ENCODE measurements at regions not wholly inside any gene's neighbourhood (a gene's known extent, or its start where the extent isn't known, plus 50 kb on each side); places are given as distances from the start of the nearest gene placed in this dataset.
"Not testable (repeated sequence)": the region's sequence is repeated elsewhere in the genome, so short reads cannot be mapped to it uniquely, and the experiment has no call there.

DNA sequence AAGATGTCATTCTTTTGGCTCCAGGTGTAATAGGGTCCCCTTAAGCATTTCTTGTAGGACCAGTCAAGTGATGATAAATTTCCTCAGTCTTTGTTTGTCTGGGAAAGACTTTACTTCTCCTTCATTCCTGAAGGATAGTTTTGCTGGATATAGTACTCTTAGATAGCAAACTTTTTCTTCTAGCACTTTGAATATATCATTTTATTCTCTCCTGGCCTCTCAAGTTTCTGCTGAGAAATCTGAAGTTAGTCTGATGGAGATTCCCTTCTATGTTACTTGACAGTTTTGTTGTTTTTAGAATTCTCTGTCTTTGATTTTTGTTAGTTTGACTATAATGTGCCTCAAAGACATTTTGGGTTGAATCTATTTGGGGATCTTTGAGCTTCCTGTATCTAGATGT is 181.2 kb upstream of the HES1 start:
- no peak overlapping the region for H3K27ac ChIP-seq (ENCODE audit: low read depth, low read length)
- H3K27me3 ChIP-seq (ENCODE audit: control insufficient read depth, insufficient read depth, low read length), result no peaks in the 10 kb centered on the region
- H3K4me3 ChIP-seq (ENCODE audit: low read depth, low read length), result no peak overlapping the region
- peaks cover 7% of the 10 kb centered on the region for H3K4me1 ChIP-seq (ENCODE audit: control insufficient read depth, insufficient read depth, low read length)
- DNase-seq (ENCODE audit: low read depth in 4 of 6, low spot score in 6 of 6), result no peak
- peaks cover 5% of the 10 kb centered on the region for H3K9me3 ChIP-seq (ENCODE audit: control insufficient read depth, insufficient read depth, low read length)
- no peaks in the 10 kb centered on the region for H3K36me3 ChIP-seq (ENCODE audit: control insufficient read depth, insufficient read depth, low read length)

GRCh38 chr3:193955719-193956118 is 180.2 kb upstream of the HES1 start:
- 97% methylated on average over 7 of the region's 7 CpGs for WGBS (ENCODE audit: insufficient coverage)
- peaks cover 5% of the 10 kb centered on the region for H3K9me3 ChIP-seq (ENCODE audit: control insufficient read depth, insufficient read depth, low read length)
- DNase-seq (ENCODE audit: low read depth in 4 of 6, low spot score in 6 of 6), result no peak
- no peak overlapping the region for H3K27ac ChIP-seq (ENCODE audit: low read depth, low read length)
- no peaks in the 10 kb centered on the region for H3K27me3 ChIP-seq (ENCODE audit: control insufficient read depth, insufficient read depth, low read length)
- H3K36me3 ChIP-seq (ENCODE audit: control insufficient read depth, insufficient read depth, low read length), result no peaks in the 10 kb centered on the region
- peaks cover 15% of the 10 kb centered on the region for H3K4me1 ChIP-seq (ENCODE audit: control insufficient read depth, insufficient read depth, low read length)
- H3K4me3 ChIP-seq (ENCODE audit: low read depth, low read length), result no peak overlapping the region

- Histone ChIP-seq H3K27ac (ENCODE audit: low read depth, low read length) (peak overlapping the region; percentile 88), H3K4me1 (ENCODE audit: control insufficient read depth, insufficient read depth, low read length) (peaks cover 19% of the 10 kb centered on the region)
- DNase-seq (ENCODE audit: low read depth in 4 of 6, low spot score in 6 of 6), result no peak
Observed at GRCh38 chr3:193959861-193960260, 176.1 kb upstream of the HES1 start.

DNA sequence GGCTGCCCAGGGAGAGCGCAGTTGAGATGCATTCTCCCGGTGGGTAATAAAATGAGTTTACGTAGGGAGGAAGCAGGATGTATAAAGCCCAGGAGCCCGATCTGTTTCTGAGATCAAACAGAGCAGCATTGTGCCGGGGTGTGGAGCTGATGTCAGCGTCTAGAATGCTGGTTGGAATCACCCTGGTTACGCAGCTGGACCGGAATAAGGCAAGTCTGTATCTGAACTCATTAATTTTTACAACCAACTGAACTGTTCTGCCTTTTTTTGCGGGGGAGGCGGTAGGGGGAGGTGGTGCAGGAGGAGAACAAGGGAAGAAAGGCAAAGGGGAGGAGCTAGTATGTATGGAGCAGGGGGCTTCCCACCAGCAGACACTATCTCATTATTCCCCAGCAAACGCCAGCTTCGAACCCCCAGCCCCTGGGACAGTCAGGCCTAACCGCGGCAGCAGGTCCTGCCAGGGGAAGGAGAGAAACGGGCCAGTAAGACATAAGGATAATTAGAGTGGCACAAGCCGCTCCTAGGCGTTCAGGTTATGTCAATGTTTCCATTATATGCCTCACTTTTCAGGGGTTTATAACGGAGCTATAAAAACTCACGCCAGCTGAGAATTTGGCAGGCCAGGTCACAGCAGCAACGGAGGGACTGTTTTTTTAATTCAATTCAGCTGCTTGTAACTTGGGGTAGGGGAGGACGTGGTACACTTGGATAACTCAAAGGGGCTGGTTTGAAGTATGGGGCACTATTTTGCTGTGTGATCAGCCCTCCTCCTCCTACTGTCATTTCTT is 175.3 kb upstream of the HES1 start:
- H3K27ac ChIP-seq (ENCODE audit: low read depth, low read length), result peak overlapping the region; percentile 88
- H3K27me3 ChIP-seq (ENCODE audit: control insufficient read depth, insufficient read depth, low read length), result no peaks in the 10 kb centered on the region
- no peaks in the 10 kb centered on the region for H3K9me3 ChIP-seq (ENCODE audit: control insufficient read depth, insufficient read depth, low read length)
- WGBS (ENCODE audit: insufficient coverage), result 8% methylated on average over 14 of the region's 21 CpGs
- H3K36me3 ChIP-seq (ENCODE audit: control insufficient read depth, insufficient read depth, low read length), result no peaks in the 10 kb centered on the region
- H3K4me3 ChIP-seq (ENCODE audit: low read depth, low read length), result no peak overlapping the region
- peak in 5 of 6 donors; percentile 71 to 93 (median 82) for DNase-seq (ENCODE audit: low read depth in 4 of 6, low spot score in 6 of 6)
- peaks cover 19% of the 10 kb centered on the region for H3K4me1 ChIP-seq (ENCODE audit: control insufficient read depth, insufficient read depth, low read length)

More at GRCh38 chr3:193959861-193960260, 176.1 kb upstream of the HES1 start:
- Histone ChIP-seq H3K4me3 (ENCODE audit: low read depth, low read length) (no peak overlapping the region), H3K9me3 (ENCODE audit: control insufficient read depth, insufficient read depth, low read length) (peaks cover 1% of the 10 kb centered on the region), H3K27me3 (ENCODE audit: control insufficient read depth, insufficient read depth, low read length) (no peaks in the 10 kb centered on the region), H3K36me3 (ENCODE audit: control insufficient read depth, insufficient read depth, low read length) (no peaks in the 10 kb centered on the region)

DNA sequence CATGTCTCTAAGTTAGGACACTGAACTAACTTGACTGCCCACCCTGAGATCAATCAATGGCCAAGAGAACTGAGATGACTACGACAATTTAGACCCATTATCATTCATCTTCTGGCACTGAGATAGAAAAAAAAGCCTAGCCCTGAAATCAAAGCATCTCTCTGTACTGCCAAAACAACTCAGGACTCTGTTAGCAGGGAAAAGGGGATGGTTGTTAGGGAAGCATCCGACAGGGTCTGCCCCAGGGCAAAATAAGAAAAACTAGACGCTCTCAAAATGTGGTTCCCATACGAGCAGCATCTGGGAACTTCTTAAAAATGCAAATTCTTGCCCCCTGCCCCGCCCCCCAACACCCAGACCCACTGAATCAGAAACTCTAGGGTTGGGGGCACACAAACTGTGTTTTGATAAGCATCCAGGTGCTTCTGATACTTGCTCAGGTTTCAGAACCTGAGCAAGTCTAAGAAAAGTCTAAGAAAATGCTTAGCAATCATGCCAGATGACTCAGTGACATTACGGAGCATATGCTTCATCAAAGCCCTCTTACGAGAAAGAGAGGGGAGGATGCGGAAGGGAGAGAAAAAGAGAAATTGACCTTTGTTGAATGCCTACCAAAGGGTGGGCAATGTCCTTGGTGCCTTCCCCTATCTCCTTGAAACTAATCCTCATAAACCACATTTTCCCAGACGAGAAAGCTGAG is 172.8 kb upstream of the HES1 start:
- no peak overlapping the region for H3K27ac ChIP-seq (ENCODE audit: low read depth, low read length)
- DNase-seq (ENCODE audit: low read depth in 4 of 6, low spot score in 6 of 6), result peak in 1 of 6 donors; percentile 57
- WGBS (ENCODE audit: insufficient coverage), result 80% methylated on average over 4 of the region's 9 CpGs
- H3K4me1 ChIP-seq (ENCODE audit: control insufficient read depth, insufficient read depth, low read length), result peaks cover 17% of the 10 kb centered on the region
- no peak overlapping the region for H3K4me3 ChIP-seq (ENCODE audit: low read depth, low read length)
- H3K9me3 ChIP-seq (ENCODE audit: control insufficient read depth, insufficient read depth, low read length), result no peaks in the 10 kb centered on the region
- no peaks in the 10 kb centered on the region for H3K36me3 ChIP-seq (ENCODE audit: control insufficient read depth, insufficient read depth, low read length)
- no peaks in the 10 kb centered on the region for H3K27me3 ChIP-seq (ENCODE audit: control insufficient read depth, insufficient read depth, low read length)

DNA sequence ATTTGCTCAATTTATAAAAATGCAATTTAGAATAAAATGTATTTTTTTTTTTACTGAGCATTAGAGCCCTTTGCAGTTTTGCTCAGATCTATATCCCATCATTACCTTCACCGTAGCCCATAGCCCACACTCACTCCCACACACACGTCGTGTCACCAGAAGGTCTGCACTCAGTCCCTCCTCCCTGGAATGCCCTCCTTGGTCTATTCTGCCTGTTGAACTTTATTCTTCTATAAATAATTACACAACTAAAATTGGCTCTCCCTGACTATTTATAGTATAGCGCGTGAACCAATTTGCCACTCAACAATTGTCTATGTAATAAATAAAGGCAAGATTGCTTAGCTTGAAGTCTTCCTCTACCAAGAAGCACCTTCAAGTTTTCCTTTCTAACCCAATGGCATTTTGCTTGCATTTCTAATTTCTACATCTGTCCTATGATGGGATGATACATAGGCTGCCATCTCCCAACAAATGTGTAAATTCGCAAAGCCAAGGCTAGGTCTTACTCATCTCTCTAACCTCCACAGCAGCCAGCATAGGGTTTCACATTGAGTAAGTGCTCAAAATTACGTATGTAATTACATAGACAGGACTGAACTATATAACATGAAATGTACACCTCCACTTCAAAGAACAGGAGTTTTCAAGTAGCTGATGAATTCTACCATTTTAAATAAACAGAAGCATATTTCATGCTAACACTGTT is 172.0 kb upstream of the HES1 start:
- Histone ChIP-seq H3K4me1 (ENCODE audit: control insufficient read depth, insufficient read depth, low read length) (peaks cover 13% of the 10 kb centered on the region), H3K4me3 (ENCODE audit: low read depth, low read length) (no peak overlapping the region), H3K36me3 (ENCODE audit: control insufficient read depth, insufficient read depth, low read length) (no peaks in the 10 kb centered on the region), H3K27me3 (ENCODE audit: control insufficient read depth, insufficient read depth, low read length) (no peaks in the 10 kb centered on the region), H3K9me3 (ENCODE audit: control insufficient read depth, insufficient read depth, low read length) (no peaks in the 10 kb centered on the region), H3K27ac (ENCODE audit: low read depth, low read length) (no peak overlapping the region)
- 100% methylated on average over 2 of the region's 7 CpGs for WGBS (ENCODE audit: insufficient coverage)
- DNase-seq (ENCODE audit: low read depth in 4 of 6, low spot score in 6 of 6), result no peak

DNA sequence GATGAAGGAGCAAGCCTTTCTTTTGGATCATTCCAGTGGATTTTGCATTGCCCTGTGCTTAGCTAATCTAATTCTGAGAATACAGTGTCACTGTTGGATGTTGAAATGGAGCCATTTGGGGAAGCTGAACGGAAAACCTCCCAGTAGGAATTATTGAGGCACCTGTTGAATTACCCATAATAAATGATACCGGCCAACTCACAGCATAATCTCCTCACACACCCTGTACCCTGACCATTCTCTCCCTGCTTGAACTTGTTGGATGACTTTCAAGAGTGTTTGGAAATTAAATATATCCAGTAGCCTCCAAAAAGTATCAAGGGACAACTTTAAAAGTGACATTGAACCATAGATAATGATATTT is 171.4 kb upstream of the HES1 start:
- H3K27ac ChIP-seq (ENCODE audit: low read depth, low read length), result no peak overlapping the region
- no peaks in the 10 kb centered on the region for H3K9me3 ChIP-seq (ENCODE audit: control insufficient read depth, insufficient read depth, low read length)
- no peak overlapping the region for H3K4me3 ChIP-seq (ENCODE audit: low read depth, low read length)
- H3K4me1 ChIP-seq (ENCODE audit: control insufficient read depth, insufficient read depth, low read length), result peaks cover 13% of the 10 kb centered on the region
- WGBS (ENCODE audit: insufficient coverage), result no CpG with 5 or more reads among the region's 2 CpGs
- H3K36me3 ChIP-seq (ENCODE audit: control insufficient read depth, insufficient read depth, low read length), result no peaks in the 10 kb centered on the region
- DNase-seq (ENCODE audit: low read depth in 4 of 6, low spot score in 6 of 6), result no peak
- no peaks in the 10 kb centered on the region for H3K27me3 ChIP-seq (ENCODE audit: control insufficient read depth, insufficient read depth, low read length)

- H3K27ac ChIP-seq (ENCODE audit: low read depth, low read length), result no peak overlapping the region
- H3K9me3 ChIP-seq (ENCODE audit: control insufficient read depth, insufficient read depth, low read length), result no peaks in the 10 kb centered on the region
- 100% methylated on average over 3 of the region's 5 CpGs for WGBS (ENCODE audit: insufficient coverage)
- H3K4me3 ChIP-seq (ENCODE audit: low read depth, low read length), result no peak overlapping the region
- H3K36me3 ChIP-seq (ENCODE audit: control insufficient read depth, insufficient read depth, low read length), result no peaks in the 10 kb centered on the region
- peaks cover 7% of the 10 kb centered on the region for H3K4me1 ChIP-seq (ENCODE audit: control insufficient read depth, insufficient read depth, low read length)
- DNase-seq (ENCODE audit: low read depth in 4 of 6, low spot score in 6 of 6), result no peak
- H3K27me3 ChIP-seq (ENCODE audit: control insufficient read depth, insufficient read depth, low read length), result no peaks in the 10 kb centered on the region
Observed at GRCh38 chr3:193968380-193968974, 167.5 kb upstream of the HES1 start.

DNA sequence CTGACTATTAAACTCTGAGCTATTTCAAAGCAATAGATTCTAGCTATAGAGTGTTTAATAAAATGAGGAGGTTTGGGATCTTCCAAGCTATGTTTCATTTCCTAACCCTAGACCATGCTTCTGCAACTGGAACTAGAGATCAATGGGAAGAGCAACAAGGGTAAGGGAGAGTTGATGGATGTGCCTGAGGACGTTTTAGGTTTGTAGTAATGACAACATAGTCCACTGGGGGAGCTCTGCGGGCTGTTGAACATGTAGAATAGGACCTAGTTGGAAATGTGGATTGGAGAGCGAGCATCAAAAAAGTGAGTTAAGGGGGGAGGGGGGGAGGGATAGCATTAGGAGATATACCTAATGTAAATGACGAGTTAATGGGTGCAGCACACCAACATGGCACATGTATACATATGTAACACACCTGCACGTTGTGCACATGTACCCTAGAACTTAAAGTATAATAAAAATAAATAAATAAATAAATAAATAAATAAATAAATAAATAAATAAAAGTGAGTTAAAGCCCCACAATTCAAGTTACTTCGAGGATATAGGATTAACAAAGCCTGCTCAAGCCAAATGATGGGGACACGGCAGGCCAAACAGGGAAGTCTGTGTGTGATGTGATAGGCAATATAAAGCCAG is 165.7 kb upstream of the HES1 start:
- H3K4me3 ChIP-seq (ENCODE audit: low read depth, low read length); H3K9me3 ChIP-seq (ENCODE audit: control insufficient read depth, insufficient read depth, low read length); H3K27me3 ChIP-seq (ENCODE audit: control insufficient read depth, insufficient read depth, low read length); H3K27ac ChIP-seq (ENCODE audit: low read depth, low read length); H3K36me3 ChIP-seq (ENCODE audit: control insufficient read depth, insufficient read depth, low read length): not testable (repeated sequence)
- DNase-seq (ENCODE audit: low read depth in 4 of 6, low spot score in 6 of 6), result peak in 2 of 6 donors; percentile 61 to 75
- peaks cover 22% of the 10 kb centered on the region for H3K4me1 ChIP-seq (ENCODE audit: control insufficient read depth, insufficient read depth, low read length)
- 58% methylated on average over 3 of the region's 7 CpGs for whole genome bisulfite sequencing (ENCODE audit: insufficient coverage)
